A549 (cell line): ENCODE measurements at regions not wholly inside any gene's neighbourhood (a gene's known extent, or its start where the extent isn't known, plus 50 kb on each side); places are given as distances from the start of the nearest gene placed in this dataset.

Source experiments
- ATAC-seq, 2 experiments: fragments of 200-7000 bp in 1 of 2; fragments of >200 bp in 1 of 2; cut with Nextera tagmentation in 1 of 2; cut with Tn5 transposase in 1 of 2; 3 replicates each; pipeline versions ENCODE4 v1.8.0 to v1.9.1; 2018 to 2020; ENCODE audit warnings: mild to moderate bottlenecking in 1 of 2, moderate library complexity in 1 of 2
- CTCF ChIA-PET: fragments of 300-600 bp; sonication (Branson Sonifier 250); formaldehyde crosslinking; extraction: SDS; loops from one replicate; lab custom pipeline; 2021; ENCODE audit warnings: antibody characterized with exemption, inconsistent platforms; lab: Yijun Ruan, JAX
- POLR2A ChIA-PET: fragments of 350-600 bp; formaldehyde crosslinking; extraction: SDS; loops from one replicate; lab custom pipeline; 2021; ENCODE audit warnings: antibody characterized with exemption, inconsistent platforms; lab: Yijun Ruan, JAX
- DNase-seq, 2 experiments: peaks; one replicate each; pipeline versions ENCODE4 v3.0.0 to v3.0.0-alpha.2; 2011 to 2016; ENCODE audit warnings: low read depth in 1 of 2, low spot score in 1 of 2
- FAIRE-seq: peaks from 2 replicates; lab custom pipeline; 2011; peaks lifted over from hg19 to GRCh38; lab: Jason Lieb, UNC
- H3K27ac ChIP-seq, 2 experiments: fragments of >200 bp; sonication (Bioruptor Twin); formaldehyde crosslinking; 3 replicates each; pipeline ENCODE4 v1.5.1; 2016 to 2017
- H3K4me1 ChIP-seq: fragments of >200 bp; sonication (Bioruptor Twin); formaldehyde crosslinking; 3 replicates; pipeline ENCODE4 v1.6.1; 2016
- H3K4me2 ChIP-seq: fragments of >200 bp; sonication (Bioruptor Twin); formaldehyde crosslinking; 3 replicates; pipeline ENCODE4 v1.6.1; 2016
- H3K4me3 ChIP-seq: fragments of >200 bp; sonication (Bioruptor Twin); formaldehyde crosslinking; 3 replicates; pipeline ENCODE4 v1.5.1; 2016
- H3K9me3 ChIP-seq: fragments of >200 bp; sonication (Bioruptor Twin); formaldehyde crosslinking; 3 replicates; pipeline ENCODE4 v1.6.1; 2016
- CBX8 ChIP-seq: fragments of 200-600 bp; sonication (generic); IDR thresholded peaks from 2 replicates; pipeline ENCODE4 v1.6.1; 2016
- CEBPB ChIP-seq, 2 experiments: fragments of >200 bp in 1 of 2; sonication (Bioruptor Twin) in 1 of 2; formaldehyde crosslinking in 1 of 2; IDR thresholded peaks; 2 replicates each; pipeline ENCODE4 v1.6.1; 2012 to 2016
- CHD2 ChIP-seq: fragments of 150-350 bp; IDR thresholded peaks from 2 replicates; pipeline ENCODE4 v1.6.1; 2014; ENCODE audit warnings: low read length; ENCODE audit not compliant: partially characterized antibody
- EHF ChIP-seq: fragments of 250-450 bp; sonication (Bioruptor Pico); IDR thresholded peaks from 2 replicates; pipeline ENCODE4 v1.5.0; 2020; ENCODE audit warnings: mild to moderate bottlenecking
- EHMT2 ChIP-seq: fragments of 200-600 bp; sonication (generic); IDR thresholded peaks from 2 replicates; pipeline ENCODE4 v1.6.1; 2016; ENCODE audit warnings: antibody characterized with exemption, low read depth, mild to moderate bottlenecking, moderate library complexity
- EP300 ChIP-seq, 2 experiments: fragments of >200 bp; sonication (Bioruptor Twin); formaldehyde crosslinking; IDR thresholded peaks; 2 replicates in 1 of 2; 3 replicates in 1 of 2; pipeline ENCODE4 v1.6.1; 2016 to 2017
- ESRRA ChIP-seq: fragments of 150-350 bp; IDR thresholded peaks from 2 replicates; pipeline ENCODE4 v1.6.1; 2014; ENCODE audit warnings: mild to moderate bottlenecking, low read length, borderline replicate concordance
- FOSB ChIP-seq: fragments of 250-450 bp; sonication (Bioruptor Pico); IDR thresholded peaks from 2 replicates; pipeline ENCODE4 v1.5.0; 2020; ENCODE audit warnings: mild to moderate bottlenecking, moderate library complexity
- FOXS1 ChIP-seq: fragments of 250-450 bp; sonication (Bioruptor Pico); IDR thresholded peaks from 2 replicates; pipeline ENCODE4 v1.5.0; 2020; ENCODE audit warnings: mild to moderate bottlenecking, moderate library complexity
- HOXB5 ChIP-seq: fragments of 250-450 bp; sonication (Bioruptor Pico); IDR thresholded peaks from 2 replicates; pipeline ENCODE4 v1.5.0; 2020; ENCODE audit warnings: mild to moderate bottlenecking, moderate library complexity
- JUN ChIP-seq, 2 experiments: fragments of >200 bp; sonication (Bioruptor Twin); formaldehyde crosslinking; IDR thresholded peaks; 2 replicates in 1 of 2; 3 replicates in 1 of 2; pipeline ENCODE4 v1.6.1; 2016 to 2017
- JUNB ChIP-seq: fragments of >200 bp; sonication (Bioruptor Twin); formaldehyde crosslinking; IDR thresholded peaks from 2 replicates; pipeline ENCODE4 v1.6.1; 2016
- KDM5A ChIP-seq: fragments of 200-600 bp; sonication (generic); IDR thresholded peaks from 2 replicates; pipeline ENCODE4 v1.6.1; 2016; ENCODE audit warnings: antibody characterized with exemption, mild to moderate bottlenecking
- MAFK ChIP-seq: fragments of 450-650 bp; IDR thresholded peaks from 2 replicates; pipeline ENCODE4 v1.6.1; 2014; ENCODE audit not compliant: partially characterized antibody
- MAZ ChIP-seq: fragments of 150-350 bp; IDR thresholded peaks from 2 replicates; pipeline ENCODE4 v1.6.1; 2014; ENCODE audit warnings: antibody characterized with exemption, low read depth, low read length, borderline replicate concordance
- NPAS2 ChIP-seq: fragments of 250-450 bp; sonication (Bioruptor Pico); IDR thresholded peaks from 2 replicates; pipeline ENCODE4 v1.8.0; 2022; ENCODE audit warnings: mild to moderate bottlenecking, moderate library complexity, borderline replicate concordance
- RARB ChIP-seq: fragments of 250-450 bp; sonication (Bioruptor Pico); IDR thresholded peaks from 2 replicates; pipeline ENCODE4 v1.8.0; 2021; ENCODE audit warnings: mild to moderate bottlenecking, moderate library complexity
- RNF2 ChIP-seq: fragments of 200-600 bp; sonication (generic); IDR thresholded peaks from 2 replicates; pipeline ENCODE4 v1.6.1; 2016; ENCODE audit warnings: low read depth, mild to moderate bottlenecking, antibody characterized with exemption, moderate library complexity, borderline replicate concordance
- TP53 ChIP-seq: fragments of 250-450 bp; sonication (Bioruptor Pico); IDR thresholded peaks from 2 replicates; pipeline ENCODE4 v1.5.0; 2021; ENCODE audit warnings: mild to moderate bottlenecking, moderate library complexity
- ZSCAN20 ChIP-seq: fragments of 250-450 bp; sonication (Bioruptor Pico); IDR thresholded peaks from 2 replicates; pipeline ENCODE4 v1.8.0; 2022; ENCODE audit warnings: mild to moderate bottlenecking, moderate library complexity
- WGBS: methylation state at CpG from one replicate; pipeline ENCODE4 v1.1.6; 2017; ENCODE audit errors: missing lambda C conversion rate; 5-methylcytosine and 5-hydroxymethylcytosine counted together
- TF ChIP-seq, protein P1 (sequence below): fragments of 450-650 bp; IDR thresholded peaks from 2 replicates; pipeline ENCODE4 v1.6.1; 2014; ENCODE audit warnings: antibody characterized with exemption
- TF ChIP-seq, protein P2 (sequence below): fragments of 150-350 bp; IDR thresholded peaks from 2 replicates; pipeline ENCODE4 v1.6.1; 2014; ENCODE audit warnings: low read depth, mild to moderate bottlenecking, low read length
- TF ChIP-seq, protein P3 (sequence below): fragments of 250-450 bp; sonication (Bioruptor Pico); IDR thresholded peaks from 2 replicates; pipeline ENCODE4 v1.5.0; 2021; ENCODE audit warnings: mild to moderate bottlenecking, moderate library complexity, borderline replicate concordance
- TF ChIP-seq, protein P4 (sequence below): IDR thresholded peaks from 2 replicates; pipeline ENCODE4 v1.6.1; 2012
- TF ChIP-seq, protein P5 (sequence below): fragments of >200 bp; sonication (Bioruptor Twin); formaldehyde crosslinking; IDR thresholded peaks from 2 replicates; pipeline ENCODE4 v1.6.1; 2016
- TF ChIP-seq, protein P6 (sequence below): IDR thresholded peaks from 2 replicates; pipeline ENCODE4 v1.6.1; 2012; ENCODE audit warnings: low read depth, borderline replicate concordance
- TF ChIP-seq, protein P7 (sequence below): fragments of >200 bp; sonication (Bioruptor Twin); formaldehyde crosslinking; IDR thresholded peaks from 3 replicates; pipeline ENCODE4 v1.5.1; 2016

DNA sequence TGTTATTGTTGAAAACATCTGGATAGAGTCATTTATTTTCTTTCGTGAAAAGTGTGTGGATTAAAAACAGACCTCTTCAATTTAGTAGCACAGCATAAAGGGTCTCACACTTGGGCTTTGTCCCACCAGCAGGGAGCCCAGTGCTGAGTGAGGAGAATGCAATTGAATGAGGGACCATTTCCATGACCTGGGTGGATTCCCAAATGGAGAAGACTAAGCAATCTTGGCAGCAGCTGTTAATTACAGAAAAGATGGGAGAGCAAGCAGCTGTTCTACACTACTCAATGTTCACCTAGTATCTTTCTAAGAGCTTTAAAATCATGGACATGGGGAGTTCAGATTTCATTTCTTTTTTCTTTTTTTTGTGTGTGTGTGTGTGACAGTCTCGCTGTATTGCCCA is 121.8 kb upstream of the FN1 start:
- no peak for FAIRE-seq

DNA sequence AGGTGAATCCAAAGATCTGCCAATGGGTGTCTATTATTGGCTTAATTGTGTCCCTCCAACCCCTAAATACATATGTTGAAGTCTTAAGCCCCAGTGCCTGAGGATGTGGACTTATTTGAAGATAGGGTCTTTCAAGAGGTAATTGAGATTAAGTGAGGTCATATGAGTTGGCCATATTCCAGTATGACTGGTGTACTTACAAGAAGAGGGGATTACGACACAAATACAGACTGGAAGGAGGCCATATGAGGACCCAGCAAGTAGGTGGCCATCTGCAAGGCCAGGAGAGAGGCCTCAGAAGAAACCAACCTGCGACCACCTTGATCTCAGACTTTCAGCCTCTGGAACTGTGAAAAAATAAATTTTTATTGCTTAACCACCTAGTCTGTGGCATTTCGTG is 121.1 kb upstream of the FN1 start:
- WGBS, result 70% methylated on average over 3 of the region's 3 CpGs
- TF ChIP-seq KDM5A (no peak), ZSCAN20 (CRISPR knock-in tag) (no peak), MAZ (no peak), JUNB (no peak), HOXB5 (CRISPR knock-in tag) (no peak), TP53 (no peak), MAFK (no peak), EP300 (IDR thresholded peaks at IDR 0.05) (no peak), EHF (CRISPR knock-in tag) (no peak)
- TF ChIP-seq, protein P1, sequence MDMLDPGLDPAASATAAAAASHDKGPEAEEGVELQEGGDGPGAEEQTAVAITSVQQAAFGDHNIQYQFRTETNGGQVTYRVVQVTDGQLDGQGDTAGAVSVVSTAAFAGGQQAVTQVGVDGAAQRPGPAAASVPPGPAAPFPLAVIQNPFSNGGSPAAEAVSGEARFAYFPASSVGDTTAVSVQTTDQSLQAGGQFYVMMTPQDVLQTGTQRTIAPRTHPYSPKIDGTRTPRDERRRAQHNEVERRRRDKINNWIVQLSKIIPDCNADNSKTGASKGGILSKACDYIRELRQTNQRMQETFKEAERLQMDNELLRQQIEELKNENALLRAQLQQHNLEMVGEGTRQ, result no peak
- TF ChIP-seq, protein P2, sequence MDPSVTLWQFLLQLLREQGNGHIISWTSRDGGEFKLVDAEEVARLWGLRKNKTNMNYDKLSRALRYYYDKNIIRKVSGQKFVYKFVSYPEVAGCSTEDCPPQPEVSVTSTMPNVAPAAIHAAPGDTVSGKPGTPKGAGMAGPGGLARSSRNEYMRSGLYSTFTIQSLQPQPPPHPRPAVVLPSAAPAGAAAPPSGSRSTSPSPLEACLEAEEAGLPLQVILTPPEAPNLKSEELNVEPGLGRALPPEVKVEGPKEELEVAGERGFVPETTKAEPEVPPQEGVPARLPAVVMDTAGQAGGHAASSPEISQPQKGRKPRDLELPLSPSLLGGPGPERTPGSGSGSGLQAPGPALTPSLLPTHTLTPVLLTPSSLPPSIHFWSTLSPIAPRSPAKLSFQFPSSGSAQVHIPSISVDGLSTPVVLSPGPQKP, result no peak
- TF ChIP-seq, protein P3, sequence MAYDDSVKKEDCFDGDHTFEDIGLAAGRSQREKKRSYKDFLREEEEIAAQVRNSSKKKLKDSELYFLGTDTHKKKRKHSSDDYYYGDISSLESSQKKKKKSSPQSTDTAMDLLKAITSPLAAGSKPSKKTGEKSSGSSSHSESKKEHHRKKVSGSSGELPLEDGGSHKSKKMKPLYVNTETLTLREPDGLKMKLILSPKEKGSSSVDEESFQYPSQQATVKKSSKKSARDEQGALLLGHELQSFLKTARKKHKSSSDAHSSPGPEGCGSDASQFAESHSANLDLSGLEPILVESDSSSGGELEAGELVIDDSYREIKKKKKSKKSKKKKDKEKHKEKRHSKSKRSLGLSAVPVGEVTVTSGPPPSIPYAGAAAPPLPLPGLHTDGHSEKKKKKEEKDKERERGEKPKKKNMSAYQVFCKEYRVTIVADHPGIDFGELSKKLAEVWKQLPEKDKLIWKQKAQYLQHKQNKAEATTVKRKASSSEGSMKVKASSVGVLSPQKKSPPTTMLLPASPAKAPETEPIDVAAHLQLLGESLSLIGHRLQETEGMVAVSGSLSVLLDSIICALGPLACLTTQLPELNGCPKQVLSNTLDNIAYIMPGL (CRISPR knock-in tag), result no peak
- ChIA-PET CTCF (no interaction called here), POLR2A (no interaction called here)
- DNase-seq, result peak in 1 of 2 experiments; percentile 9
- ATAC-seq, result no peak
- Histone ChIP-seq H3K9me3 (no peaks in the 10 kb centered on the region), H3K27ac (no peak overlapping the region), H3K4me3 (no peak overlapping the region), H3K4me2 (no peak overlapping the region), H3K4me1 (no peaks in the 10 kb centered on the region)
- FAIRE-seq, result no peak

More for the DNA sequence above, 121.8 kb upstream of the FN1 start:
- no peak overlapping the region for H3K4me2 ChIP-seq
- no peak for ATAC-seq
- H3K9me3 ChIP-seq, result no peaks in the 10 kb centered on the region
- TF ChIP-seq CEBPB (IDR thresholded peaks at IDR 0.05), result no peak
- TF ChIP-seq JUN (IDR thresholded peaks at IDR 0.05), result no peak
- TF ChIP-seq, protein P4, sequence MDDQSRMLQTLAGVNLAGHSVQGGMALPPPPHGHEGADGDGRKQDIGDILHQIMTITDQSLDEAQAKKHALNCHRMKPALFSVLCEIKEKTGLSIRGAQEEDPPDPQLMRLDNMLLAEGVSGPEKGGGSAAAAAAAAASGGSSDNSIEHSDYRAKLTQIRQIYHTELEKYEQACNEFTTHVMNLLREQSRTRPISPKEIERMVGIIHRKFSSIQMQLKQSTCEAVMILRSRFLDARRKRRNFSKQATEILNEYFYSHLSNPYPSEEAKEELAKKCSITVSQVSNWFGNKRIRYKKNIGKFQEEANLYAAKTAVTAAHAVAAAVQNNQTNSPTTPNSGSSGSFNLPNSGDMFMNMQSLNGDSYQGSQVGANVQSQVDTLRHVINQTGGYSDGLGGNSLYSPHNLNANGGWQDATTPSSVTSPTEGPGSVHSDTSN, result no peak
- TF ChIP-seq TP53, result no peak
- no peak for TF ChIP-seq JUNB
- TF ChIP-seq, protein P5, sequence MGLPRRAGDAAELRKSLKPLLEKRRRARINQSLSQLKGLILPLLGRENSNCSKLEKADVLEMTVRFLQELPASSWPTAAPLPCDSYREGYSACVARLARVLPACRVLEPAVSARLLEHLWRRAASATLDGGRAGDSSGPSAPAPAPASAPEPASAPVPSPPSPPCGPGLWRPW, result no peak
- no peak for TF ChIP-seq ESRRA
- no peak for TF ChIP-seq CHD2
- no peak for TF ChIP-seq ZSCAN20 (CRISPR knock-in tag)
- TF ChIP-seq, protein P6, sequence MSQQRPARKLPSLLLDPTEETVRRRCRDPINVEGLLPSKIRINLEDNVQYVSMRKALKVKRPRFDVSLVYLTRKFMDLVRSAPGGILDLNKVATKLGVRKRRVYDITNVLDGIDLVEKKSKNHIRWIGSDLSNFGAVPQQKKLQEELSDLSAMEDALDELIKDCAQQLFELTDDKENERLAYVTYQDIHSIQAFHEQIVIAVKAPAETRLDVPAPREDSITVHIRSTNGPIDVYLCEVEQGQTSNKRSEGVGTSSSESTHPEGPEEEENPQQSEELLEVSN, result no peak
- TF ChIP-seq, protein P3 (CRISPR knock-in tag), result no peak
- TF ChIP-seq, protein P7, sequence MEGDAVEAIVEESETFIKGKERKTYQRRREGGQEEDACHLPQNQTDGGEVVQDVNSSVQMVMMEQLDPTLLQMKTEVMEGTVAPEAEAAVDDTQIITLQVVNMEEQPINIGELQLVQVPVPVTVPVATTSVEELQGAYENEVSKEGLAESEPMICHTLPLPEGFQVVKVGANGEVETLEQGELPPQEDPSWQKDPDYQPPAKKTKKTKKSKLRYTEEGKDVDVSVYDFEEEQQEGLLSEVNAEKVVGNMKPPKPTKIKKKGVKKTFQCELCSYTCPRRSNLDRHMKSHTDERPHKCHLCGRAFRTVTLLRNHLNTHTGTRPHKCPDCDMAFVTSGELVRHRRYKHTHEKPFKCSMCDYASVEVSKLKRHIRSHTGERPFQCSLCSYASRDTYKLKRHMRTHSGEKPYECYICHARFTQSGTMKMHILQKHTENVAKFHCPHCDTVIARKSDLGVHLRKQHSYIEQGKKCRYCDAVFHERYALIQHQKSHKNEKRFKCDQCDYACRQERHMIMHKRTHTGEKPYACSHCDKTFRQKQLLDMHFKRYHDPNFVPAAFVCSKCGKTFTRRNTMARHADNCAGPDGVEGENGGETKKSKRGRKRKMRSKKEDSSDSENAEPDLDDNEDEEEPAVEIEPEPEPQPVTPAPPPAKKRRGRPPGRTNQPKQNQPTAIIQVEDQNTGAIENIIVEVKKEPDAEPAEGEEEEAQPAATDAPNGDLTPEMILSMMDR, result no peak
- TF ChIP-seq EP300 (IDR thresholded peaks at IDR 0.05), result no peak
- no peak for TF ChIP-seq RARB (CRISPR knock-in tag)
- TF ChIP-seq CBX8, result no peak
- TF ChIP-seq EHMT2, result no peak
- no peak for TF ChIP-seq FOXS1 (CRISPR knock-in tag)
- no peak for TF ChIP-seq RNF2
- TF ChIP-seq FOSB (CRISPR knock-in tag), result no peak
- no peak for TF ChIP-seq NPAS2
- TF ChIP-seq, all 56 proteins: peak for 0
- Histone ChIP-seq H3K4me3 (no peak overlapping the region), H3K4me1 (no peaks in the 10 kb centered on the region), H3K27ac (no peak overlapping the region)
- no peak for DNase-seq
- WGBS, result 98% methylated on average over 2 of the region's 2 CpGs
- POLR2A ChIA-PET, result no interaction called here
- CTCF ChIA-PET, result no interaction called here
